ENCODE measurements at regions not wholly inside any gene's neighbourhood (a gene's known extent, or its start where the extent isn't known, plus 50 kb on each side); places are given as distances from the start of the nearest gene placed in this dataset.
A peak's percentile ranks its signal among the peaks of the same experiment; 100 is the strongest.
"Not testable (repeated sequence)": the region's sequence is repeated elsewhere in the genome, so short reads cannot be mapped to it uniquely, and the experiment has no call there.

GRCh38 chr3:191658781-191659419, 197.9 kb downstream of the PYDC2 start:
- H3K36me3 ChIP-seq (ENCODE audit: control insufficient read depth in 2 of 2, insufficient read depth in 1 of 2, low read length in 2 of 2); H3K4me1 ChIP-seq (ENCODE audit: control insufficient read depth, insufficient read depth, low read length); POLR2A ChIA-PET; CTCF ChIA-PET; H3K9me3 ChIP-seq (ENCODE audit: control insufficient read depth, insufficient read depth, low read depth, low read length); H3K27ac ChIP-seq (ENCODE audit: extremely low read depth, low read depth, low read length); H3K4me3 ChIP-seq (ENCODE audit: low read depth, low read length): not testable (repeated sequence)

- H3K4me1 ChIP-seq (ENCODE audit: control insufficient read depth, insufficient read depth, low read length); POLR2A ChIA-PET; H3K36me3 ChIP-seq (ENCODE audit: control insufficient read depth in 2 of 2, insufficient read depth in 1 of 2, low read length in 2 of 2); H3K9me3 ChIP-seq (ENCODE audit: control insufficient read depth, insufficient read depth, low read depth, low read length); CTCF ChIA-PET; H3K4me3 ChIP-seq (ENCODE audit: low read depth, low read length); H3K27ac ChIP-seq (ENCODE audit: extremely low read depth, low read depth, low read length): not testable (repeated sequence)
Observed at GRCh38 chr3:191662150-191662549, 201.2 kb downstream of the PYDC2 start.

- ChIA-PET POLR2A (no interaction called here), CTCF (no interaction called here)
- no peaks in the 10 kb centered on the region for H3K9me3 ChIP-seq (ENCODE audit: control insufficient read depth, insufficient read depth, low read depth, low read length)
Observed at GRCh38 chr3:191680989-191681597, 220.1 kb downstream of the PYDC2 start.

GRCh38 chr3:191682961-191683360, 222.0 kb downstream of the PYDC2 start:
- ChIA-PET CTCF (no interaction called here), POLR2A (no interaction called here)
- no peak overlapping the region for H3K27ac ChIP-seq (ENCODE audit: extremely low read depth, low read depth, low read length)
- H3K4me1 ChIP-seq (ENCODE audit: control insufficient read depth, insufficient read depth, low read length): no peaks in the 10 kb centered on the region
- no peaks in the 10 kb centered on the region for H3K36me3 ChIP-seq (ENCODE audit: control insufficient read depth in 2 of 2, insufficient read depth in 1 of 2, low read length in 2 of 2)
- no peak overlapping the region for H3K4me3 ChIP-seq (ENCODE audit: low read depth, low read length)
- H3K9me3 ChIP-seq (ENCODE audit: control insufficient read depth, insufficient read depth, low read depth, low read length): no peaks in the 10 kb centered on the region
- TF ChIP-seq KLF17 (tag by site-specific recombination; IDR thresholded peaks at IDR 0.05): no peak
- no peak for TF ChIP-seq HOXA7 (CRISPR knock-in tag; IDR thresholded peaks at IDR 0.05; ENCODE audit: borderline replicate concordance)
- TF ChIP-seq ZBTB8A (tag by site-specific recombination; IDR thresholded peaks at IDR 0.05): no peak
- TF ChIP-seq ZNF16 (tag by site-specific recombination; IDR thresholded peaks at IDR 0.05; ENCODE audit: low read depth): no peak
- TF ChIP-seq ZNF544 (tag by site-specific recombination; IDR thresholded peaks at IDR 0.05): no peak
- no peak for TF ChIP-seq HIC1 (tag by site-specific recombination; IDR thresholded peaks at IDR 0.05)
- TF ChIP-seq ZNF169 (tag by site-specific recombination; IDR thresholded peaks at IDR 0.05): no peak
- no peak for TF ChIP-seq ZBTB10 (tag by site-specific recombination; IDR thresholded peaks at IDR 0.05)

More at GRCh38 chr3:191680989-191681597, 220.1 kb downstream of the PYDC2 start:
- no peak for TF ChIP-seq INSM2 (tag by site-specific recombination; IDR thresholded peaks at IDR 0.05)
- peak; percentile 57 for TF ChIP-seq ATF2 (tag by site-specific recombination; IDR thresholded peaks at IDR 0.05; ENCODE audit: low read depth)
- TF ChIP-seq ZNF362 (tag by site-specific recombination; IDR thresholded peaks at IDR 0.05): no peak
- TF ChIP-seq ZBTB7A (tag by site-specific recombination; IDR thresholded peaks at IDR 0.05; ENCODE audit: low read depth): no peak
- no peak for TF ChIP-seq ZNF211 (tag by site-specific recombination; IDR thresholded peaks at IDR 0.05; ENCODE audit: low read depth)
- no peak overlapping the region for H3K27ac ChIP-seq (ENCODE audit: extremely low read depth, low read depth, low read length)
- H3K36me3 ChIP-seq (ENCODE audit: control insufficient read depth in 2 of 2, insufficient read depth in 1 of 2, low read length in 2 of 2): no peaks in the 10 kb centered on the region
- no peak overlapping the region for H3K4me3 ChIP-seq (ENCODE audit: low read depth, low read length)
- no peaks in the 10 kb centered on the region for H3K4me1 ChIP-seq (ENCODE audit: control insufficient read depth, insufficient read depth, low read length)

All from HEK293 (cell line).